Peyer's patch (tissue), 4 donors: ENCODE measurements at regions not wholly inside any gene's neighbourhood (a gene's known extent, or its start where the extent isn't known, plus 50 kb on each side); places are given as distances from the start of the nearest gene placed in this dataset.

Source experiments
- CTCF ChIP-seq, 6 experiments: fragments of 450-650 bp in 4 of 6; fragments of 200-600 bp in 2 of 6; sonication (generic) in 1 of 6; IDR thresholded peaks; one replicate each; pipeline ENCODE4 v1.5.1; 2017 to 2019; ENCODE audit warnings: antibody characterized with exemption in 6 of 6, mild to moderate bottlenecking in 3 of 6, moderate library complexity in 1 of 6
- POLR2A ChIP-seq, 2 donors: fragments of 450-650 bp; IDR thresholded peaks; one replicate each; pipeline ENCODE4 v1.5.1; 2017; ENCODE audit warnings: antibody characterized with exemption in 2 of 2, mild to moderate bottlenecking in 2 of 2, moderate library complexity in 2 of 2

DNA sequence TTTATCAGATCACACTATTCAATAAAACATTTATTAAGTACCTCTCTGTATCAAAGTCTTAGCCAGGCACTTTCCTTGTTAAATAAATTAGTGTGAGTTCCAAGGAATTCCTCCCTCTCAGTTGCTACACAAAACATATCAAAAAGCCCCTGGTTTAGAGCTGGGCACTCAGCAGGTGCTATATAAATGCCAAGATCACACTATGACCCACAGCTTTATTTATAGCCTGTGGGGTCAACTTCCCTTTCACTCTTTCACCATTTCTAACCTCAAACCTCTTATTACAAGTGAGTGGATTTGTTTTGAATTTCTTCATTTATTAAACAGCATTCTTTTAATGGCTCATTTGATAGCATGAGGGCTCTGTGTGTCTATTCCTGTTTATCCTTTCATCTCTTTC, 112.6 kb upstream of the MPHOSPH6 start:
- no peak for TF ChIP-seq CTCF (IDR thresholded peaks at IDR 0.05)
- TF ChIP-seq POLR2A (IDR thresholded peaks at IDR 0.05): no peak
